ENCODE measurements at regions not wholly inside any gene's neighbourhood (a gene's known extent, or its start where the extent isn't known, plus 50 kb on each side); places are given as distances from the start of the nearest gene placed in this dataset.

DNA sequence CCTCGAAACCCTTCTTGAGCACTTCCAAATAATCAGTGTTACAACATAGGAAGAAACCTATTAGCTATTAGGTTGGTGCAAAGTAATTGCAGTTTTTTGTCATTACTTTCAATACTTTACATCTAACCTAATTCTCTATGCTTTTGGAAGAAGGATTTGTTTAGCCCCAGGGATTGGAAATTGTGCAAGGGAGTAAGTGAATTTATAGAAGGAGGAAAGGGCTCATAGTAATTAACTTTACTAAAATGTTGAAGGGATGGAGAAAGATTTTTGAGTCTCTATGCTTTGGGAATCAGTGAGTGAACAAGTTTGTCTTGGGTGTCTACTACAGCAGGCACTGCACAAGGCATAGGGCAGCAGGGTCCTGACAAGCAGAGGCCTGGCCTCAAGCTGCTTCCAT, 261.1 kb downstream of the EN1 start:
- H3K4me3 ChIP-seq (ENCODE audit: insufficient read length, low read depth) = no peak overlapping the region
- H3K4me1 ChIP-seq (ENCODE audit: insufficient read depth, insufficient read length) = no peaks in the 10 kb centered on the region
- no peak for TF ChIP-seq SUZ12 (IDR thresholded peaks at IDR 0.05; ENCODE audit: extremely low read depth, insufficient read depth, insufficient read length)
- TF ChIP-seq ZNF274 (IDR thresholded peaks at IDR 0.05; ENCODE audit: low read depth, low read length) = no peak
- TF ChIP-seq YY1 (IDR thresholded peaks at IDR 0.05; ENCODE audit: insufficient read depth, insufficient read length) = no peak
- H3K9me3 ChIP-seq (ENCODE audit: insufficient read depth, low read length) = no peaks in the 10 kb centered on the region
- no peak for DNase-seq (ENCODE audit: low read depth, low spot score)
- no peak overlapping the region for H3K9ac ChIP-seq (ENCODE audit: insufficient read length, low read depth)
- H3K27me3 ChIP-seq (ENCODE audit: insufficient read depth, insufficient read length) = no peaks in the 10 kb centered on the region
- no peaks in the 10 kb centered on the region for H3K36me3 ChIP-seq (ENCODE audit: insufficient read depth, insufficient read length, low read length)

DNA sequence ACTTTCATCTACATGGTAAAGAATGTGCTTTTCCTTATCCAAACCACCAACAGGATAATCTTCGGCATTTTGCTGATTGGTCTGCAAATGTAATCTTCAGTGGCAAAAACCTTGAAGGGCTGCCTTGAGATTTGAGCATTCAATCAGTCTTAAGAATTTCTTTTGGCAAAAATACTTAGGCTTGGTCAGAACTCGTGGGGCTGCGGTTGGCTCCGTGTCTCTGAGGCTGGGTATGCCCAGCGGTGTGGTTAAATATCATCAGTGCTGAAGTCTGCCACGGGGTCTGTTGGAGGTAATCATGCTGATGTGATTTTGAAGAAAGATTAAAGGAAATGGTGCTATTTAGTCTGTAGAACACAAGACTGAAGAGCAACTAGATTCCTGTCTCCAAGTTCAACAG, 262.6 kb downstream of the EN1 start:
- no peak for DNase-seq (ENCODE audit: low read depth, low spot score)
- H3K9me3 ChIP-seq (ENCODE audit: insufficient read depth, low read length) = no peaks in the 10 kb centered on the region
- TF ChIP-seq YY1 (IDR thresholded peaks at IDR 0.05; ENCODE audit: insufficient read depth, insufficient read length) = no peak
- no peak for TF ChIP-seq SUZ12 (IDR thresholded peaks at IDR 0.05; ENCODE audit: extremely low read depth, insufficient read depth, insufficient read length)
- TF ChIP-seq ZNF274 (IDR thresholded peaks at IDR 0.05; ENCODE audit: low read depth, low read length) = no peak
- H3K4me1 ChIP-seq (ENCODE audit: insufficient read depth, insufficient read length) = no peaks in the 10 kb centered on the region
- H3K36me3 ChIP-seq (ENCODE audit: insufficient read depth, insufficient read length, low read length) = no peaks in the 10 kb centered on the region
- no peak overlapping the region for H3K4me3 ChIP-seq (ENCODE audit: insufficient read length, low read depth)
- H3K27me3 ChIP-seq (ENCODE audit: insufficient read depth, insufficient read length) = no peaks in the 10 kb centered on the region
- no peak overlapping the region for H3K9ac ChIP-seq (ENCODE audit: insufficient read length, low read depth)

DNA sequence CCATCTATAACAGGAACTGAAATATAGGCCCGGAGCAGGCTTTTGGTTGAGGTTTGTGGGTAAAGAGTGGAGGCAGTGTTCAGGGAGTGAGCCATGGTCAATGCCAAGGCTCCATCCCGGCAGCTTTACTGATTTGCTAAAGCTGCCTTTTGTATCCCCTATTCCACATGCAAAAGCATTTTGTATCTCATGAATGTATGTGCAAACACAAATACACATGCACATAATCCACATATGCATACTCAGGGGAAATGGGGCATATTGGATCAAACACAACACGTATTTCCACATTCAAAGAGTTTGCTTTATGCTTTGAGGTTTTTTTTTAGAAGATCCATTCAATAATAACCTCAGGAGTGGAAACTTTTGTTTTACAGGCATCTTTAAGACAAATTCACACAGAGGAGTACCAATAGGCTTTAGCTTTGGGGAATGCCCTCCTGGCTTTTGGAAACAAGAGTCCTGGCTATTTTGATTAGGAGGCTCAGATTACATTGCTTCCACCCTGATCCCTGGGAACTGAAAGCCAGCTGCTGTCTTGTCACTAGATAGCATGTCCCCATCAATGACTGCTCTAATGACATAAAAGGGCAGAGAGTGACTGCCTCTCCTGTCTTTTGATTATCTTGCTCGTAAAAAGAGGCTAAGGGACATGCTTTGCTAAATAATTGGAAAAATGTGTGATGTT, 263.2 kb downstream of the EN1 start:
- no peak for TF ChIP-seq YY1 (IDR thresholded peaks at IDR 0.05; ENCODE audit: insufficient read depth, insufficient read length)
- no peak for TF ChIP-seq SUZ12 (IDR thresholded peaks at IDR 0.05; ENCODE audit: extremely low read depth, insufficient read depth, insufficient read length)
- TF ChIP-seq ZNF274 (IDR thresholded peaks at IDR 0.05; ENCODE audit: low read depth, low read length) = no peak
- no peaks in the 10 kb centered on the region for H3K4me1 ChIP-seq (ENCODE audit: insufficient read depth, insufficient read length)
- H3K27me3 ChIP-seq (ENCODE audit: insufficient read depth, insufficient read length) = no peaks in the 10 kb centered on the region
- H3K9me3 ChIP-seq (ENCODE audit: insufficient read depth, low read length) = no peaks in the 10 kb centered on the region
- H3K4me3 ChIP-seq (ENCODE audit: insufficient read length, low read depth) = no peak overlapping the region
- H3K36me3 ChIP-seq (ENCODE audit: insufficient read depth, insufficient read length, low read length) = no peaks in the 10 kb centered on the region
- H3K9ac ChIP-seq (ENCODE audit: insufficient read length, low read depth) = no peak overlapping the region
- DNase-seq (ENCODE audit: low read depth, low spot score) = no peak

DNA sequence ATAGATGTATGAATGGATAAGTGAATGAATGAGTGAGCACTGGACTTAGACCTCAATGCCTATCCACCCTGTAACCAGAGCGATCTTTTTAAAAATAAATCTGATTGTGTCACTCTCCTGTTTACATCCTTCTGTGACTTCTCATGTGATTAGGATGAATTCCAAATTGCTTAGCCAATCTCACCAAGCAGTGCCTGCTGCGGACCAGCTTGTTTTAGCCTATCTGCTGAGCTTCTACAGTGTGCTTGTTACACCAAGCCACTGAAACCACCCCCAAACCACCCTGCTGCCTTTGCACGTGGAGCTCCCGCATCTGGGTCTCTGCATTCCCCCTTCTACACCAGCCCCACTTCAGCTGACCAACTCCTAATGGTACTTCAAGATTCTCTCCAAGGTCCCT, 265.4 kb downstream of the EN1 start:
- TF ChIP-seq ZNF274 (IDR thresholded peaks at IDR 0.05; ENCODE audit: low read depth, low read length) (no peak), SUZ12 (IDR thresholded peaks at IDR 0.05; ENCODE audit: extremely low read depth, insufficient read depth, insufficient read length) (no peak), YY1 (IDR thresholded peaks at IDR 0.05; ENCODE audit: insufficient read depth, insufficient read length) (no peak)
- Histone ChIP-seq H3K27me3 (ENCODE audit: insufficient read depth, insufficient read length) (no peaks in the 10 kb centered on the region), H3K9me3 (ENCODE audit: insufficient read depth, low read length) (no peaks in the 10 kb centered on the region), H3K4me1 (ENCODE audit: insufficient read depth, insufficient read length) (no peaks in the 10 kb centered on the region), H3K9ac (ENCODE audit: insufficient read length, low read depth) (no peak overlapping the region), H3K4me3 (ENCODE audit: insufficient read length, low read depth) (no peak overlapping the region), H3K36me3 (ENCODE audit: insufficient read depth, insufficient read length, low read length) (no peaks in the 10 kb centered on the region)
- no peak for DNase-seq (ENCODE audit: low read depth, low spot score)

DNA sequence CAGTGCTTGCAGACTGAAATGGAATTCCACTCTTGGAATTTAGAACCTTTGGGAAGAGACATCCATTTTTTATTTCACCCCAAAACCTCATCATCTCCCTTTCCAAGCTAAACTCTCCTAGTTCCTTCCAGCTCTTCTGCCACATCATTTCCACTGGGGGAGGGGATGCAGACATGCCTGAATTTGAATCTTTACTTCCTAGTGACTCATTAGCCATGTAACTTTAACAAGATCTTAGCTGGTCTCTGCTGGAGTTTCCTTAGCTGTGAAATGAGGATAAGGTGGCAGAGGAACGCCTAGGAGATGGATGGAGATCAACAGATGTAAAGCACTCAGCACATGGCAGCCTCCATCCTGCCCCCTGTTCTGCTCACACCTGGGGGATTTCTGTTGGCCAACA, 266.8 kb downstream of the EN1 start:
- no peak overlapping the region for H3K9ac ChIP-seq (ENCODE audit: insufficient read length, low read depth)
- H3K4me1 ChIP-seq (ENCODE audit: insufficient read depth, insufficient read length) = no peaks in the 10 kb centered on the region
- H3K9me3 ChIP-seq (ENCODE audit: insufficient read depth, low read length) = no peaks in the 10 kb centered on the region
- TF ChIP-seq SUZ12 (IDR thresholded peaks at IDR 0.05; ENCODE audit: extremely low read depth, insufficient read depth, insufficient read length) = no peak
- TF ChIP-seq YY1 (IDR thresholded peaks at IDR 0.05; ENCODE audit: insufficient read depth, insufficient read length) = no peak
- TF ChIP-seq ZNF274 (IDR thresholded peaks at IDR 0.05; ENCODE audit: low read depth, low read length) = no peak
- no peaks in the 10 kb centered on the region for H3K27me3 ChIP-seq (ENCODE audit: insufficient read depth, insufficient read length)
- no peaks in the 10 kb centered on the region for H3K36me3 ChIP-seq (ENCODE audit: insufficient read depth, insufficient read length, low read length)
- DNase-seq (ENCODE audit: low read depth, low spot score) = no peak
- no peak overlapping the region for H3K4me3 ChIP-seq (ENCODE audit: insufficient read length, low read depth)

DNA sequence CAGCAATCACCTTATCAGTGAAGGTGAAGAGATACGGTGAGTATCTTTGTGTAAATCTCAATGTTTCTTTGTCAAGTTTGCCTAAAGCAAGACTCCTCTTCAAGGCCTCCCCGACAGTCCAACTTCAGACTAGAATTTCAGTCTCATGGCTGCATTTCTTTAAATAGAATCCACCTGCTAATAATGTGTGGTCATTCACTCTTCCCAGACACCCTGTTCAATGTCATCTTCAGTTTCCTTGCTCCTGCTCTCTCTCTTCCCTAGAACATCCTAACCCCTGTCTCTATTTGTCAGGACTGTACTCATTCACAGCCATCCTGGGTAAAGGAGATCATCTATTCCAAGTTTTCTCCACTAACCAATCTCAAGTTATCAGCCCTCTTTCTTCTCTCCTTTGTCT, 267.3 kb downstream of the EN1 start:
- no peak for DNase-seq (ENCODE audit: low read depth, low spot score)
- no peaks in the 10 kb centered on the region for H3K4me1 ChIP-seq (ENCODE audit: insufficient read depth, insufficient read length)
- H3K9me3 ChIP-seq (ENCODE audit: insufficient read depth, low read length) = no peaks in the 10 kb centered on the region
- no peaks in the 10 kb centered on the region for H3K27me3 ChIP-seq (ENCODE audit: insufficient read depth, insufficient read length)
- H3K4me3 ChIP-seq (ENCODE audit: insufficient read length, low read depth) = no peak overlapping the region
- TF ChIP-seq YY1 (IDR thresholded peaks at IDR 0.05; ENCODE audit: insufficient read depth, insufficient read length) (no peak), ZNF274 (IDR thresholded peaks at IDR 0.05; ENCODE audit: low read depth, low read length) (no peak), SUZ12 (IDR thresholded peaks at IDR 0.05; ENCODE audit: extremely low read depth, insufficient read depth, insufficient read length) (no peak)
- H3K9ac ChIP-seq (ENCODE audit: insufficient read length, low read depth) = no peak overlapping the region
- no peaks in the 10 kb centered on the region for H3K36me3 ChIP-seq (ENCODE audit: insufficient read depth, insufficient read length, low read length)

DNA sequence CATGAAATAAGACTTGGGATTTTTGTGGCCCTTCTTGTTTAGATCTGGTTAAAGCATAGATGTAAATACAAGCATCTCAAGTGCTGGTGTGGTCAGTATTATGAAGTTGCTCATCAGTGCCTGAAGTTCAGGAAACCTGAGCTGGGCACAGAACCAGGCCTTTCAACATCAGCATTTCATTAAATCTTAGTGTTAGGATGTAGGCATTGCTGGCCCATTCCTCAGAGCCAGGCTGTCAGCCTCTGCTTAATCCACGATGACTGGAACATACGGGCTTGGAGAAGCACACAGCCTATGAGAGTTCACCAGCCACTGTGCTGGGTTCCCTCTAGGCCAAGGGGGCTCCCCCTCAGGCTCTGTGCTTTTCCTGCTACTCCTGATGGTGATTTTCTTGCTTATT, 270.2 kb downstream of the EN1 start:
- Histone ChIP-seq H3K4me1 (ENCODE audit: insufficient read depth, insufficient read length) (no peaks in the 10 kb centered on the region), H3K27me3 (ENCODE audit: insufficient read depth, insufficient read length) (no peaks in the 10 kb centered on the region), H3K36me3 (ENCODE audit: insufficient read depth, insufficient read length, low read length) (no peaks in the 10 kb centered on the region), H3K4me3 (ENCODE audit: insufficient read length, low read depth) (no peak overlapping the region), H3K9me3 (ENCODE audit: insufficient read depth, low read length) (no peaks in the 10 kb centered on the region), H3K9ac (ENCODE audit: insufficient read length, low read depth) (no peak overlapping the region)
- DNase-seq (ENCODE audit: low read depth, low spot score) = no peak
- no peak for TF ChIP-seq ZNF274 (IDR thresholded peaks at IDR 0.05; ENCODE audit: low read depth, low read length)

Data from NT2/D1 (cell line).